ENCODE measurements at regions not wholly inside any gene's neighbourhood (a gene's known extent, or its start where the extent isn't known, plus 50 kb on each side); places are given as distances from the start of the nearest gene placed in this dataset.

DNA sequence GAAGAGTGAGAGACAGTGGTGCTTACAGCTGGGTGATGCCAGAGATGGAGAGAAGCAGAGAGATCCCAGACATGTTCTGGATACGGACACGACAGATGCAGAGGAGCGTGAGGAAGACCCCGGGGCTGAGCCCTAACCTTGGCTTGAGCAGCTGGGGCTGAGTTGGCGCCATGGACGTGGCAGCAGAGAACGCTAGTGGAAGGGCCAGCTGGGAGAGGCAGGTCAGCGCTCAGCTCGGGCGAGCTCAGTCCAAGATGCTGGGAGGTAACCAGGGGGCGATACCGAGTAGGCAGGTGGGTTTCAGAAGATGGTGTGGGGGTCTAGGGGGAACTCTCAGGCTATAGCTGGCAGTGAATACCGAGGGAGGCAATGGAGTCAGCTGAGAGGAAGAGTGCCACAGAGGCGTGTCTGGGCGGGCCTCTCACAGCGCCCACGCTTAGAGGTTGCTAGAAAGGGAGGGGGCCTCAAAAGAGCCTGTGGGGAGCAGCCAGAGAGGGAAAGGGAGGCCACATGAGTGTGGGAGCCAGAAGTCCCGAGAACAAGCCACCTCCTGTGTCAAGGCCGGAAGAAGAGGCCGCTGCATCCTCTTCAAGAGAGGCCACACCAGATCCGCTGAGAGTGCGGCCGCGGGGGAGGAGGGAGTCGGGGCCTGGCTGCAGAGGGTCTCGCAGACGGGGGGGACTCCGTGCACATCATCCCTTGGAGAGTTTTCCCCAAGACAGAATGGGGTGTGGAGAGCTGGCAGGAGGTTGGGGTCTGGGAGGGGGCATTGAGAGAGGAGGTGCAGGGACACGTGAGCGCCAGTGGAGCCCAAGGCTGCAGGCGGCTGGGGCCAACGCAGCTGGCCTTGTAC, 57.0 kb upstream of the DIO3 start:
- no peak for DNase-seq (ENCODE audit: low spot score)

DNA sequence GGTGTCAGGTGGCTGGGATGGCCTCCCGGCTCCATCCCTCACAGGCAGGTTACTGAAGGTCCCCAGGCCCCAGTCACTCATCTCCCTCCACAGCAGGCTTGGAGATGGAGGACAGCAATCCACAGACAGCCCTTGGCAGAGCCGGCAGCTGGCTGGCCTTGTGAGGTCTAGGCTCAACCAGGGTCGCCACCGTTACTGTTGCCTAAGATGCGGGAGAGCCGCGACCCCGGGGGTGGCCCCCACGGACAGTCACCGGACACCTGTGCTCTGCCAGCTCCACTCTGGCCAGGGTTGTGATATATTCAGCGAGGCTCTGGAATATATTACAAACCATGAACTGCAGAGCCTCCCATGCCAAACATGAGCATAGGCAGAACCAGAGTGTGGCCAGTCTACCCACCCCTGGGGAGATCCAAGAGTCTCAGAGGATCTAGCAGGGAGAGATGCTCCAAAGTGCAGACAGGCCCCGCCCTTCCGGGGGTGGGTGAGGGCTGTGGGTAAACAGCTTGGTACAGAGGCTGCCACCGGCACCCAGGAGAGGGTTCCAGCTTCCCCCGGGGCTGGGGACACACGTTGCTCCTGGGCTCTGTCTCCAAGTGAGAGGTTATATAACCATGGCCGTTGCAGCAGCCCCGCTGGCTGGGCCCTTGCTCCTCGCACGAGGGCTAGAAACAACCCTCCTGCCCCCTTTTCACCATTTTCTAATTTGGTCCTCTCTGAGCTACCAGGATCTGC, 55.9 kb upstream of the DIO3 start:
- DNase-seq (ENCODE audit: low spot score): no peak

DNA sequence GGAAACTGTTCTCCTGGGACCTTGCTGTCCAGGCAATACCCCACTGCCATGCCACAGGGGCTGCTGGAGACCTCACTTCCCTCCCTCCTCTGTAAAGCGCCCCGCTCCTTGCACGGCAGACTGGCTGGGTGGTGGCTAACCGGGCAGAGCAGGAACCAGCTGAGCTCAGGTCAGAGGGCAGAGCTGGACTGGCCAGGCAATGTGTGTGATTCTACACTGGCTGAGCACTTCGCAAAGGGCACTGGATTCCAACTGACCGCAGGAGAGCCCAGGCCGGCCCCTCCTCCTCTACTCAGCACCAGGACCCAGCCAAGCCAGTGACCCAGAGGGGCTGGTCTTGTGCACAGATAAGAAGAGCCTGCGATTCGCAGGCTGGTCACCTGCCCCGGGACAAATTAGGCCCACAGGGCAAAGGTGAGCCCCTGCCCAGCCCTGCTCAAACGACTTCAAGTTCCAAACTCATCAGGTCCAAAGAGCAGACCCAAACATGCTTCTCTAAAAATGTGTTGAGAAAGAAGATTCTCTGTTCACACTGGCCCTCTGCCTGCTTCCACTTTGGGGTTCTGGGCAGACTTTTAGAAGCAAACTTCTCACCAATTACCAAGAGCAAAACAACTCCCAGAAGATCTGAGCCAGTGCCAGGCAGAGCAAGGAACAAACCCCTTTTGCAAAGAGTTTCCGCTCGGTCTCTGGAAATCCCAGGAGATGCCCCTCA, 54.9 kb upstream of the DIO3 start:
- no peak for DNase-seq (ENCODE audit: low spot score)

DNA sequence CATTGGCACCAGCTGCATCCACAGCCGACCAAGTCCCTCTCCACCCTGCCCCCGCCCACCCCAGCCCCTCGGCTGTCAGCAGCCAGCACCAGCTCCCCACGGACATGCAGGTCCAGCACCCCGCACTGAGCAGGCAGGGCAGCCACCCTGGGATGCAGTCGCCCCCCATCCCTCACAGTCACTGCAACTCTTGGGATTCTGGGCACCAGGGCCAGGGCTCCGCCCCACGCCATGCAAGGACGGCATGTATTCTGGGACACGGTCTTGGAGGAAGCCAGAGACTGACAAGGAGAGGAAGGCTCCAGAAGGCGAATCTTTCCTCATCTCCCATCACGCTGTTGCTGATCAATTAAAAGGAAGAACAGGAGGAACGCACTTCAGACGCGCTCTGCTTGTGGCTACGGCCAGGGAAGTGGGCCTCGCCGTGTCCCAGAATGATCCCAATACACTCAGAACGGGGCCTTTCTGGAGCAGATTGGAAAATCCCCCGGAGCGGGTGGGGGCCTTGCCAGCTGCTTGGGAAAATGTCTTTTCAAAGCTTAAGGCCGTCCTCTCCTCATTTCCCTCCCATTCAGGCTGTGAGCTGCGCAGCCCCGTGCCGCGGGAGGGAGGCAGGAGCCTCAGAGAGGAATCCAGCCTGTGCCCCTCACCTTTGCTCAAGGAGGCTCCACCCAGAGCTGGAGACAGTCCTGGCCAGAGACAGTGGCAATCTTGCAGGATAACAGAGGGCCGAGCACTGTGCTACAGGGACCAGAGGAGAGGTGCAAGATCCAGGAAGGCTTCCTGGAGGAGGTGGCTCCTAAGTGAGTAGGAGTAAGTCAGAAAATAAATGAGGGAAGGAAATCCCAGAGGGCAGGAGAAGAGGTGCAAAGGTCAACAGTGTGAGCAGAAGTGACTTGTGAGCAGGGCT, 54.1 kb upstream of the DIO3 start:
- DNase-seq (ENCODE audit: low spot score): no peak

DNA sequence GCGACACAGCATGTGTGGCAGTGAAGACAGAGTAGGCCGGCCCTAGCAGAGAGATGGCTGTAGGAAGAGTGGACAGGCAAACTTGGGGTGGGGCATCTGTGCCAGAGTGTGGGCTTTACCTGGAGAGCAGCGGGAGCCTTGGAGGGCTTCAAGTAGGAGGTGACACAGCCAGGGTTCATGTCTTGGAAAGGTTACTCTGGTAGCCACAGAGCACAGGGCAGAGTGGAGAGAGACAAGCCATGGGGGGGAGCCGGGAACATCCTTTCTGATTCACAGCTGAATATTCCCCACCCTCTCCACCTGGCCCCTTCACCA, 53.5 kb upstream of the DIO3 start:
- no peak for DNase-seq (ENCODE audit: low spot score)

DNA sequence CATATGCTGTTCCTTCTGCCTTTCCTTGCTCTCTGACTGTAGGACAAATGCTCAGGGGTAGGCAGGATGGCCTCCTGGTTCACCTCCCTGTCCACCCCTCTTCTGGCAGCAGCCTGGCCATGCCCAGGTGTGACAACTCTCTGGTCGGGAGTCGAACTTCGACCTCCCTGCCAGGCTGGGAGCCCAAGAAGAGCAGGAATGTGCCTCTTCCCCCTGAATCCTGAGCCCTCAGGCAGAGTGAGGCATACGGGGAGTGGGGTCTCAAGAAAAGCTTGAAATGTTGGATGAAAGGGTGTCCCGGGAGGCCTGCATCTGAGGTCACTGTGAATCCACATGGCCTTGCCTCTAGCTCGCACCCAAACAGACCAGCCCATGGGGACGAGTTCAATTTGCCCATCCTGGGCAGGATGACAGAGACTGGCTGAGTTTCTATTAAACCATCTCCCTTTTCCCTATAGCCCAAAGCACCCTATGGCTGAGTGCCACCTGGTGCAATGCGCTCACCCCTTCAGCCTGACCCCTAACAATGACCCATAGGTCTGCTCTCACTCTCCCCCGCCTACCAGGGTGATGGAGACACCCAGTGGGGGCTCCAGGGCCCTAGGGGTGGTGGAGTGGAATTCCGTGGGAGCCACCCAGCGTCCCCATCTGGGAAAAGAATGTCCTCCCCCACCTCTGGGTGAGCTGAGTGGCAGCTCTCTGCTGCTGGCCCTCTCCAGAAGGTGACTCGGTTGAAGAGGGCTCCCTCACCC, 52.9 kb upstream of the DIO3 start:
- no peak for DNase-seq (ENCODE audit: low spot score)

DNA sequence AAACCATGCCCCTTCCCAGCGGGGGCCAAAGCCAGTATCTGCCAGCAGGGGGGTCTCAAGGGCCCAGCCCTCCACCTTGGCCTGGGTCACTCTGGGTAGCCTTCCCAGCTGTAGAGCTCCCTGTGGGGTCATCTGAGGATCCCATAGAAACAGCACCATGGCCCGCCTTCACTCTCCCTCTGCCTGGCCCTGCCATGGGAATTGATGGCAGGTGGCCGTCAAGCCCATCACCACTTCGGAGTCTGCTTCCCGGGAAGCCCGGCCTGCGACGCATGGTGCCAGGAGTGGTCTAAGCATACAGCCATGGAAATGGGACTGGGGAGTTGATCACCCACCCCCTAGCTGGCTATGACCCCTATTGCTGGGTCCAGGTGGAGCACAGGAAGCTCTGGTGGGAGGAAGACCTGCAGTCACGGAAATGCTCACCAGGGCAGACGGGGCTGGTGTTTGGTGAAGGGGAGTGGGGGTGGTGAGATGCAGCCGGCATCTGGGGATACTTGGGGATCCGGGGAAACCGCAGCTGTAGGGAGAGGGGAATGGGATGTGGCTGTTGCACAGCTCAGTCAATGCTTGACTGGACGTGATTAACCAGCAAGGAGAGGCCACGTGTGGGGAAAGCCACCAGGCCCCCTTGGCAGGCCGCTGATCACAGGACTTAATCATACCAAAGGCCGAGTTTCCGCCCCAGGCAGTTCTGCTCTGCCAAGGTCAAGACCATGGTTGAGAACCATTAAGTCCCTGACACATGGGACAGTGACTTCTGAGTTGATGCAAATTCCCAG, 52.2 kb upstream of the DIO3 start:
- DNase-seq (ENCODE audit: low spot score): no peak

DNA sequence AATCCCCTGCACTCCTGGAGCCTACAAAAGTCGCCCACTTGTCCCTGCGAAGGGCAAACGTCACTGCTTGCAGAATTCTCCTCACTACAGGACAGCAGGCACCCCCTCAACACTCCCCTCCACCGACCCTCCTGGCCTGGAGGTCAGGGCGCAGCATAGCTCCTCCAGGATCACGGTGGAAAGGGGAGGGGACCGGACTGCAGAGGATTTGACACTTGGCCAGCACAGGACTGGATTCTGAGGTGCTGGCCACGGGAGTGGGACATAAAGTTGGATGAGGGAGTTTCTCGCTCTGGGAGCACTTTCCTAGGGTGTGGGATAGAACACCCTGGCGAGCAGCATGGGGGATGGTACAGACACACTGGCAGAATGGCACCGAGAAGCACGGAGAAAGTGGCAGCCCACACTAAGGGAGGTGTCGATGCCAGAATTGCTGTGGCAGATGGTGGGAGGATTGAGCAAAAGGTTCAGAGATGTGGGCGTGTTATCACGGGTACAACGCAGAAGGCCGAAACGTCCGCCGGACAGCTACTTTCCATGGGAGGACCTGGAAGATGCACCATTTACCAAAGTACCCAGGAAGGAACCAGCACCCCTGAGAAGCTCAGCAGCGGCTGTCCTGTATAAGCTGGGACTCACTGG, 51.4 kb upstream of the DIO3 start:
- no peak for DNase-seq (ENCODE audit: low spot score)

DNA sequence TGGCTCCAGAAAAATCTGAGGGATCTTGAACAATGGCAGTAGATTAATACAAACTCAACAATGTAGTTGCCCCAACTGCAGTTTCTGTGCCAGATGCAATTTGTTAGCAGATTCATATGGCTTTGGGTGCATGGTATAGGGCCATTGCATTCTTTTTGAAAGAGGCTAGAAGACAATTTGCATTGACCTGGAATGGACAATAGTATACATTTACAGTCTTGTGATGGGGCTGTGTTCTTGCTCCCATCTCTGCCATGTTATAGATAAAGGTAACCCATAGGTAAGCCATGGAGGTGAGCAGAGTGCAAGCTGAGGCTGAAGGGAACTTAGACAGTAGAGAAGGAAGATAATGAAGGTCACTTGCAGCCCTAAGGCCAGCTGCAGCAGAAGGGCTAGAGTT, 50.1 kb upstream of the DIO3 start:
- no peak for DNase-seq (ENCODE audit: low spot score)

All from hematopoietic multipotent progenitor cell treated with erythropoietin and hydrocortisone succinate and interleukin-3 and kit ligand, for 17 days (in vitro differentiated cells).